GM13977 (cell line): ENCODE measurements at regions not wholly inside any gene's neighbourhood (a gene's known extent, or its start where the extent isn't known, plus 50 kb on each side); places are given as distances from the start of the nearest gene placed in this dataset.

Source experiments
- DNase-seq: peaks from one replicate; pipeline ENCODE4 v3.0.0; 2012; ENCODE audit warnings: low spot score
- CTCF ChIP-seq: IDR thresholded peaks from 2 replicates; pipeline ENCODE4 v1.5.1; 2012; ENCODE audit warnings: mild to moderate bottlenecking, control low read depth; ENCODE audit not compliant: insufficient read depth; ENCODE audit errors: extremely low read depth, missing control alignments
- in situ Hi-C: fragments of 300-500 bp; cut with MboI; formaldehyde crosslinking; loops from one replicate; pipeline ENCODE4 v1.12.0; 2022; ENCODE audit warnings: low sequenced_read_pairs, low pct_unique_long_range_greater_than_20kb, mixed read lengths, inconsistent platforms; ENCODE audit not compliant: unreplicated experiment

- TF ChIP-seq CTCF: no peak
- in situ Hi-C loops: no loop called here
- no peak for DNase-seq
Measured at GRCh38 chr2:14927021-14927564, 294.6 kb downstream of the LRATD1 start.

- no peak for TF ChIP-seq CTCF
- no peak for DNase-seq
- in situ Hi-C loops: no loop called here
Measured at GRCh38 chr2:14928056-14928455, 295.5 kb downstream of the LRATD1 start.

GRCh38 chr2:14930441-14930840 is 297.9 kb downstream of the LRATD1 start:
- in situ Hi-C loops: no loop called here

GRCh38 chr2:14932285-14932684 is 299.8 kb downstream of the LRATD1 start:
- DNase-seq: no peak
- TF ChIP-seq CTCF: no peak
- in situ Hi-C loops: no loop called here

More at GRCh38 chr2:14930441-14930840, 297.9 kb downstream of the LRATD1 start:
- no peak for DNase-seq
- TF ChIP-seq CTCF: no peak

GRCh38 chr2:14933753-14934152 is 301.2 kb downstream of the LRATD1 start:
- no peak for TF ChIP-seq CTCF
- in situ Hi-C loops: no loop called here
- no peak for DNase-seq

GRCh38 chr2:14936426-14936825 is 303.9 kb downstream of the LRATD1 start:
- no peak for DNase-seq
- in situ Hi-C loops: no loop called here

More at GRCh38 chr2:14936426-14936825, 303.9 kb downstream of the LRATD1 start:
- no peak for TF ChIP-seq CTCF
